BLaER1 (cell line): ENCODE measurements at regions not wholly inside any gene's neighbourhood (a gene's known extent, or its start where the extent isn't known, plus 50 kb on each side); places are given as distances from the start of the nearest gene placed in this dataset.
"Not testable (repeated sequence)": the region's sequence is repeated elsewhere in the genome, so short reads cannot be mapped to it uniquely, and the experiment has no call there.

ENCODE experiments used
- H3K27ac ChIP-seq: shearing (Covaris generic); formaldehyde crosslinking; 2 replicates; pipeline ENCODE4 v1.8.1; 2022
- H3K27me3 ChIP-seq: shearing (Covaris generic); formaldehyde crosslinking; 2 replicates; pipeline ENCODE4 v1.8.1; 2022
- H3K36me3 ChIP-seq: shearing (Covaris generic); formaldehyde crosslinking; 2 replicates; pipeline ENCODE4 v1.8.1; 2022
- H3K4me1 ChIP-seq: shearing (Covaris generic); formaldehyde crosslinking; 2 replicates; pipeline ENCODE4 v1.8.1; 2022
- H3K4me2 ChIP-seq: shearing (Covaris generic); formaldehyde crosslinking; 2 replicates; pipeline ENCODE4 v1.8.1; 2022
- H3K4me3 ChIP-seq: shearing (Covaris generic); formaldehyde crosslinking; 2 replicates; pipeline ENCODE4 v1.8.1; 2022
- H3K9ac ChIP-seq: shearing (Covaris generic); formaldehyde crosslinking; 2 replicates; pipeline ENCODE4 v1.8.1; 2022
- H3K9me3 ChIP-seq: shearing (Covaris generic); formaldehyde crosslinking; 2 replicates; pipeline ENCODE4 v1.8.1; 2022
- H4K20me1 ChIP-seq: shearing (Covaris generic); formaldehyde crosslinking; 2 replicates; pipeline ENCODE4 v1.8.1; 2022
- Cebpa-rat ChIP-seq: shearing (Covaris generic); IDR thresholded peaks from 2 replicates; pipeline ENCODE4 v1.8.1; 2022

DNA sequence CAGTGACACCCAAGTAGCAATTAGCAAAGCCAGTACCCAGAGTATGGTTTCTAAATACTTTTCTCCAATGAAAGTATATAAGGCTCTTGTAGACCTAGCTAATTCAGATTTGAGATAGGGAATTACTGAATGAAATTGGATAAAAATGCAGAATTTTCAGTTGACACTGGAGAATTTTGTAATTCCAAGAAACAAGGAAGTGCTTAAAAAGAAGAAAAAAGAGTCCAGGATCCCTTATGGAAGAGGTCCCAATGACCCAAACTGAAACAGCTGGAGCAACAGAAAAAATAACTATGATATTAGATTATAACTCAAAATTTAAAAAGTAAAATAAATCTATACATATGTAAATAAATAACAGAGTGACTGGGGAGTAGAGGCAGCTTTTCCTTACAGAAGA is 335.2 kb downstream of the C3orf38 start:
- no peak for TF ChIP-seq Cebpa-rat
- Histone ChIP-seq H3K9me3 (no peaks in the 10 kb centered on the region), H3K36me3 (no peaks in the 10 kb centered on the region), H3K4me1 (no peaks in the 10 kb centered on the region), H3K4me2 (no peak overlapping the region), H3K27ac (no peak overlapping the region), H4K20me1 (no peaks in the 10 kb centered on the region), H3K27me3 (no peaks in the 10 kb centered on the region), H3K9ac (no peak overlapping the region), H3K4me3 (no peak overlapping the region)

GRCh38 chr3:88508818-88509217 is 359.1 kb downstream of the C3orf38 start:
- not testable (repeated sequence) for H3K27me3 ChIP-seq, H3K4me3 ChIP-seq, H4K20me1 ChIP-seq, H3K4me1 ChIP-seq, H3K9ac ChIP-seq, H3K36me3 ChIP-seq, H3K27ac ChIP-seq, H3K9me3 ChIP-seq, H3K4me2 ChIP-seq

- Histone ChIP-seq H3K9me3 (no peaks in the 10 kb centered on the region), H3K27ac (no peak overlapping the region), H3K4me1 (no peaks in the 10 kb centered on the region), H3K4me3 (no peak overlapping the region), H3K4me2 (no peak overlapping the region), H3K36me3 (no peaks in the 10 kb centered on the region), H3K9ac (no peak overlapping the region), H3K27me3 (no peaks in the 10 kb centered on the region), H4K20me1 (no peaks in the 10 kb centered on the region)
- no peak for TF ChIP-seq Cebpa-rat
Measured at GRCh38 chr3:88509582-88509981, 359.8 kb downstream of the C3orf38 start.

GRCh38 chr3:88528494-88528893 is 378.7 kb downstream of the C3orf38 start:
- TF ChIP-seq Cebpa-rat = no peak
- Histone ChIP-seq H3K9ac (no peak overlapping the region), H3K4me1 (no peaks in the 10 kb centered on the region), H3K27ac (no peak overlapping the region), H3K9me3 (no peaks in the 10 kb centered on the region), H3K27me3 (no peaks in the 10 kb centered on the region), H3K36me3 (no peaks in the 10 kb centered on the region), H3K4me2 (no peak overlapping the region), H4K20me1 (no peaks in the 10 kb centered on the region), H3K4me3 (no peak overlapping the region)

- no peak for TF ChIP-seq Cebpa-rat
- H3K9ac ChIP-seq = no peak overlapping the region
Measured at GRCh38 chr3:88534534-88534933, 384.8 kb downstream of the C3orf38 start.

GRCh38 chr3:88535563-88535962 is 385.8 kb downstream of the C3orf38 start:
- Histone ChIP-seq H3K27ac (no peak overlapping the region), H3K4me2 (no peak overlapping the region), H3K36me3 (no peaks in the 10 kb centered on the region), H3K9ac (no peak overlapping the region), H3K4me3 (no peak overlapping the region), H3K9me3 (no peaks in the 10 kb centered on the region), H4K20me1 (no peaks in the 10 kb centered on the region), H3K4me1 (no peaks in the 10 kb centered on the region), H3K27me3 (no peaks in the 10 kb centered on the region)
- TF ChIP-seq Cebpa-rat = no peak

More at GRCh38 chr3:88534534-88534933, 384.8 kb downstream of the C3orf38 start:
- Histone ChIP-seq H3K4me1 (no peaks in the 10 kb centered on the region), H3K4me3 (no peak overlapping the region), H3K9me3 (no peaks in the 10 kb centered on the region), H3K27me3 (no peaks in the 10 kb centered on the region), H3K27ac (no peak overlapping the region), H3K4me2 (no peak overlapping the region), H4K20me1 (no peaks in the 10 kb centered on the region), H3K36me3 (no peaks in the 10 kb centered on the region)

GRCh38 chr3:88542916-88543315 is 393.2 kb downstream of the C3orf38 start:
- no peaks in the 10 kb centered on the region for H3K27me3 ChIP-seq
- no peaks in the 10 kb centered on the region for H3K36me3 ChIP-seq
- no peak overlapping the region for H3K4me2 ChIP-seq
- no peaks in the 10 kb centered on the region for H4K20me1 ChIP-seq
- no peak overlapping the region for H3K4me3 ChIP-seq
- no peak overlapping the region for H3K27ac ChIP-seq
- H3K9me3 ChIP-seq = peaks cover 6% of the 10 kb centered on the region; the same call in 1 of the 2 replicates
- H3K9ac ChIP-seq = no peak overlapping the region
- no peaks in the 10 kb centered on the region for H3K4me1 ChIP-seq
- TF ChIP-seq Cebpa-rat = no peak

DNA sequence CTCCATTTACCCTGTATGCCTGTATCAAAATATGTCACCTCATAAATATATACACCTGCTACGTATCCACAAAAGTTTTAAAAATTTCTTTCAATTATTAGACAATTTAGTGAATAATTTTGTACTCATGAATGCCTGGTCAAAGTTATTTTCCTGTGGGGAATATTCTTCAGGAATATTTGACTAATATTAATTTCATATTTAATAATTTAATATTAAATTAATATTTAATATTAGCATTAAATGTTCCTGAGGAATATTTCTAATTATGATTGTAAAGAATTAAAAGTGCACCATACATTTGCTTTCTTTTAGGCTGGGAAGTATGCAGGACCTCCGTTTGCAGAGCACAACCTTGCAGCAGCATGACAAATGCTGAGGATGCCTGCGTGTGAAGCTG is 422.7 kb downstream of the C3orf38 start:
- no peak overlapping the region for H3K27ac ChIP-seq
- no peak overlapping the region for H3K4me3 ChIP-seq
- no peak overlapping the region for H3K9ac ChIP-seq
- no peaks in the 10 kb centered on the region for H3K9me3 ChIP-seq
- no peak overlapping the region for H3K4me2 ChIP-seq
- H3K27me3 ChIP-seq = no peaks in the 10 kb centered on the region
- H4K20me1 ChIP-seq = no peaks in the 10 kb centered on the region
- no peaks in the 10 kb centered on the region for H3K4me1 ChIP-seq
- H3K36me3 ChIP-seq = no peaks in the 10 kb centered on the region
- no peak for TF ChIP-seq Cebpa-rat

- no peak for TF ChIP-seq Cebpa-rat
- Histone ChIP-seq H3K27me3 (no peaks in the 10 kb centered on the region), H3K27ac (no peak overlapping the region)
Measured at GRCh38 chr3:88573472-88573871, 423.7 kb downstream of the C3orf38 start.

GRCh38 chr3:88574146-88574545 is 424.4 kb downstream of the C3orf38 start:
- Histone ChIP-seq H3K4me1 (no peaks in the 10 kb centered on the region), H3K9me3 (no peaks in the 10 kb centered on the region), H3K27ac (no peak overlapping the region), H3K36me3 (no peaks in the 10 kb centered on the region), H3K4me3 (no peak overlapping the region), H3K27me3 (no peaks in the 10 kb centered on the region), H3K4me2 (no peak overlapping the region), H3K9ac (no peak overlapping the region), H4K20me1 (no peaks in the 10 kb centered on the region)
- TF ChIP-seq Cebpa-rat = no peak

More at GRCh38 chr3:88573472-88573871, 423.7 kb downstream of the C3orf38 start:
- Histone ChIP-seq H3K4me2 (no peak overlapping the region), H3K4me1 (no peaks in the 10 kb centered on the region), H4K20me1 (no peaks in the 10 kb centered on the region), H3K9ac (no peak overlapping the region), H3K9me3 (no peaks in the 10 kb centered on the region), H3K4me3 (no peak overlapping the region), H3K36me3 (no peaks in the 10 kb centered on the region)

DNA sequence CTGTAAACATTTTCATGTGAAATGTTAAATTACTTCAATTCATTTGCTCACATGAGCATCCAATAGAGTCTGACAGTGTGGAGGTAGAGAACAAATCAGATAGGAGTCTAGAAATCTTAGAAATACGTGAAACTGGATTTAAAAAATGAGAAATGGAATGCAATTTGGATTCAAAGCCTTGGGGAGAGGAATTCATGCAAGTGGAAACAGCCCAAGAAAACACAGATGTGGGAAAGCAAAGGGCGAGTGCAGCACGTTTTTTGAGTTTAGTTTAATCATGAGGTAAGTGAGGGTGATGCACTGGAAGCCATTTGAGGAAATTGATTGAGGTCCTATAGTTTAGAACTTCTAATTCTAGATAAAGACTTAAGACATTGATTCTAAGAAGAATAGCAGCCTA is 434.7 kb downstream of the C3orf38 start:
- Histone ChIP-seq H4K20me1 (no peaks in the 10 kb centered on the region), H3K4me2 (no peak overlapping the region), H3K9me3 (no peaks in the 10 kb centered on the region), H3K9ac (no peak overlapping the region), H3K27me3 (no peaks in the 10 kb centered on the region), H3K27ac (no peak overlapping the region), H3K4me1 (no peaks in the 10 kb centered on the region), H3K4me3 (no peak overlapping the region), H3K36me3 (no peaks in the 10 kb centered on the region)
- TF ChIP-seq Cebpa-rat = no peak
